Fibroblast of lung (primary cell): ENCODE measurements at regions not wholly inside any gene's neighbourhood (a gene's known extent, or its start where the extent isn't known, plus 50 kb on each side); places are given as distances from the start of the nearest gene placed in this dataset.

ENCODE experiments used
- EZH2 ChIP-seq: IDR thresholded peaks from 2 replicates; pipeline ENCODE4 v1.5.1; 2012; ENCODE audit warnings: low read length, control low read depth, mild to moderate bottlenecking; ENCODE audit errors: missing control alignments
- TF ChIP-seq, protein P1 (sequence below), 2 donors: IDR thresholded peaks in 1 of 2; conservative IDR thresholded peaks in 1 of 2; 1 replicate in 1 of 2; 2 replicates in 1 of 2; pipeline ENCODE4 v1.5.1; 2011 to 2012; ENCODE audit warnings: low read length in 2 of 2, control low read depth in 1 of 2, inconsistent platforms in 1 of 2, low read depth in 1 of 2, mild to moderate bottlenecking in 1 of 2

DNA sequence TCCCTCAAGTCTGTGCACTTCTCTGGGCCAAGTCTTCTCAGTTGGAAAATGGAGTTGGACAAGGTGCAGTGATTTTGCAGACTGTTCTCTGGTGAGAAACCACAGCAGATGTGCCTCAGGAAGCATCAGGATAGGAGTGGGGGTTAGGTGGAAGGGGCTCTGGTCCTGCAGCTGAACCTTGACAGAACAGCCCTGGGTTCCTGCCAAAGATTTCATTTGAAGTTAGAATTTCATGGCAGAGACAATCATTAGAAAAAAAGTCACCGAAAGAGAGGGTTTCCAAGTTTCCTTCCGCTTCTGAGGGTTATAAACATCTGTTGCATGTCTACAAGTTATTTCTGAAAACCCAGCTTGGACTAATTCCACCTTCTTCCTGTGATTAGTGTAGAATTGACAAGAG lies 80.4 kb upstream of the IRX3 start:
- TF ChIP-seq, protein P1, sequence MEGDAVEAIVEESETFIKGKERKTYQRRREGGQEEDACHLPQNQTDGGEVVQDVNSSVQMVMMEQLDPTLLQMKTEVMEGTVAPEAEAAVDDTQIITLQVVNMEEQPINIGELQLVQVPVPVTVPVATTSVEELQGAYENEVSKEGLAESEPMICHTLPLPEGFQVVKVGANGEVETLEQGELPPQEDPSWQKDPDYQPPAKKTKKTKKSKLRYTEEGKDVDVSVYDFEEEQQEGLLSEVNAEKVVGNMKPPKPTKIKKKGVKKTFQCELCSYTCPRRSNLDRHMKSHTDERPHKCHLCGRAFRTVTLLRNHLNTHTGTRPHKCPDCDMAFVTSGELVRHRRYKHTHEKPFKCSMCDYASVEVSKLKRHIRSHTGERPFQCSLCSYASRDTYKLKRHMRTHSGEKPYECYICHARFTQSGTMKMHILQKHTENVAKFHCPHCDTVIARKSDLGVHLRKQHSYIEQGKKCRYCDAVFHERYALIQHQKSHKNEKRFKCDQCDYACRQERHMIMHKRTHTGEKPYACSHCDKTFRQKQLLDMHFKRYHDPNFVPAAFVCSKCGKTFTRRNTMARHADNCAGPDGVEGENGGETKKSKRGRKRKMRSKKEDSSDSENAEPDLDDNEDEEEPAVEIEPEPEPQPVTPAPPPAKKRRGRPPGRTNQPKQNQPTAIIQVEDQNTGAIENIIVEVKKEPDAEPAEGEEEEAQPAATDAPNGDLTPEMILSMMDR (conservative IDR thresholded peaks at IDR 0.05 in 1 of 2, IDR thresholded peaks at IDR 0.05 in 1 of 2; ENCODE audit: low read depth in 1 of 2, low read length in 2 of 2): no peak
- TF ChIP-seq EZH2: no peak
